ENCODE measurements at regions not wholly inside any gene's neighbourhood (a gene's known extent, or its start where the extent isn't known, plus 50 kb on each side); places are given as distances from the start of the nearest gene placed in this dataset.

DNA sequence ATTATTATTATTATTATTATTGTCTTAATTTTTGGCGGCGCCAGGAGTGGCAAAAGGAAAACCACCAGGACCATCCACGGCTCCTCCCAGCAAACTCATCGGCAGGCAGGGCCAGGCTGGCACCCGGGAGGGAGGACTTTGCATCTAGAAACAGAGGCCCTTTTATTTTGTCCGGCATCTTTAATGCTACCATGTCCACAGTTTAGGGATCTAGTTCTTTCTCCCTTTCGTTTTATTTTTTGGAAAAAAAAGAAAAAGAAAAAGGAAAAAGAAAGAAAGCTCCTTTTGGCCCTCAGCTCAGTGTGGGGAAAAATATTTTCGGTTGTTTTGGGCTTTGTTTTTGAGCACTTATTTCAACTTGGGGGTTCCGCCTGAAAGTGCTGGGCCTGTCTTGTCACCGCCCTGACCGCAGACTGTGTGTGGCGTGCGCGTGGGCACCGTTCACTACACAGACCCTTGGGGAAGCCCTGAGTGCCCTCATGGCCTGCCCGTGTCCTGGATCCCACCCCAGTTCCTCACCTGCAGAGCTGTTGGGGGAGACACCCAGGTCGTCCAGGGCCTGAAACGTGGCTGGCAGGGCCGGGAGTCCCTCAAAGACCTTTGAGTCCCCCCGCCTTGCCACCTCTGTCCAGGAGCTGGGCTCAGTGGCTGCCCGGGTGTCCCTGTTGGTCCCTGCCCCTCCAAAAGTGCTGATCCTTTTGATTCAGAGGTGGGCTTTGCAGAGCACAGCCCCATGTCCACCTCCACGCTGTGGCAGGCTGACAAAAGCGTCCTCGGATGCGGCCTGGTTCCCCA lies 69.1 kb upstream of the PPARA start:
- TF ChIP-seq, protein P1, sequence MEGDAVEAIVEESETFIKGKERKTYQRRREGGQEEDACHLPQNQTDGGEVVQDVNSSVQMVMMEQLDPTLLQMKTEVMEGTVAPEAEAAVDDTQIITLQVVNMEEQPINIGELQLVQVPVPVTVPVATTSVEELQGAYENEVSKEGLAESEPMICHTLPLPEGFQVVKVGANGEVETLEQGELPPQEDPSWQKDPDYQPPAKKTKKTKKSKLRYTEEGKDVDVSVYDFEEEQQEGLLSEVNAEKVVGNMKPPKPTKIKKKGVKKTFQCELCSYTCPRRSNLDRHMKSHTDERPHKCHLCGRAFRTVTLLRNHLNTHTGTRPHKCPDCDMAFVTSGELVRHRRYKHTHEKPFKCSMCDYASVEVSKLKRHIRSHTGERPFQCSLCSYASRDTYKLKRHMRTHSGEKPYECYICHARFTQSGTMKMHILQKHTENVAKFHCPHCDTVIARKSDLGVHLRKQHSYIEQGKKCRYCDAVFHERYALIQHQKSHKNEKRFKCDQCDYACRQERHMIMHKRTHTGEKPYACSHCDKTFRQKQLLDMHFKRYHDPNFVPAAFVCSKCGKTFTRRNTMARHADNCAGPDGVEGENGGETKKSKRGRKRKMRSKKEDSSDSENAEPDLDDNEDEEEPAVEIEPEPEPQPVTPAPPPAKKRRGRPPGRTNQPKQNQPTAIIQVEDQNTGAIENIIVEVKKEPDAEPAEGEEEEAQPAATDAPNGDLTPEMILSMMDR (IDR thresholded peaks at IDR 0.05) = no peak
- TF ChIP-seq FOXK1 (CRISPR knock-in tag; IDR thresholded peaks at IDR 0.05) = no peak
- no peak for TF ChIP-seq GTF2I (CRISPR knock-in tag; conservative IDR thresholded peaks at IDR 0.05)
- TF ChIP-seq SP1 (CRISPR knock-in tag; conservative IDR thresholded peaks at IDR 0.05) = no peak
- TF ChIP-seq SMAD4 (CRISPR knock-in tag; IDR thresholded peaks at IDR 0.05) = no peak
- TF ChIP-seq CREM (CRISPR knock-in tag; IDR thresholded peaks at IDR 0.05) = no peak
- TF ChIP-seq E2F1 (CRISPR knock-in tag; IDR thresholded peaks at IDR 0.05) = no peak
- no peak for TF ChIP-seq CREB1 (CRISPR knock-in tag; IDR thresholded peaks at IDR 0.05)
- no peak for TF ChIP-seq TEAD4 (CRISPR knock-in tag; IDR thresholded peaks at IDR 0.05)
- TF ChIP-seq ESRRA (CRISPR knock-in tag; IDR thresholded peaks at IDR 0.05; ENCODE audit: borderline replicate concordance) = no peak
- TF ChIP-seq, protein P2, sequence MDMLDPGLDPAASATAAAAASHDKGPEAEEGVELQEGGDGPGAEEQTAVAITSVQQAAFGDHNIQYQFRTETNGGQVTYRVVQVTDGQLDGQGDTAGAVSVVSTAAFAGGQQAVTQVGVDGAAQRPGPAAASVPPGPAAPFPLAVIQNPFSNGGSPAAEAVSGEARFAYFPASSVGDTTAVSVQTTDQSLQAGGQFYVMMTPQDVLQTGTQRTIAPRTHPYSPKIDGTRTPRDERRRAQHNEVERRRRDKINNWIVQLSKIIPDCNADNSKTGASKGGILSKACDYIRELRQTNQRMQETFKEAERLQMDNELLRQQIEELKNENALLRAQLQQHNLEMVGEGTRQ (CRISPR knock-in tag; IDR thresholded peaks at IDR 0.05) = no peak
- no peak for TF ChIP-seq OVOL2 (CRISPR knock-in tag; IDR thresholded peaks at IDR 0.05; ENCODE audit: borderline replicate concordance)
- no peak for TF ChIP-seq NFYB (CRISPR knock-in tag; conservative IDR thresholded peaks at IDR 0.05; ENCODE audit: low read depth)
